ENCODE measurements at regions not wholly inside any gene's neighbourhood (a gene's known extent, or its start where the extent isn't known, plus 50 kb on each side); places are given as distances from the start of the nearest gene placed in this dataset.

GRCh38 chr2:78940998-78941397 is 84.5 kb upstream of the REG3G start:
- no peak overlapping the region for H3K4me3 ChIP-seq (ENCODE audit: low read depth, low read length)
- TF ChIP-seq POLR2A (IDR thresholded peaks at IDR 0.05; ENCODE audit: extremely low read depth, insufficient read length) (no peak), MYC (IDR thresholded peaks at IDR 0.05; ENCODE audit: low read depth, low read length) (no peak), MAX (IDR thresholded peaks at IDR 0.05; ENCODE audit: low read depth, low read length) (no peak)
- TF ChIP-seq, protein P1, sequence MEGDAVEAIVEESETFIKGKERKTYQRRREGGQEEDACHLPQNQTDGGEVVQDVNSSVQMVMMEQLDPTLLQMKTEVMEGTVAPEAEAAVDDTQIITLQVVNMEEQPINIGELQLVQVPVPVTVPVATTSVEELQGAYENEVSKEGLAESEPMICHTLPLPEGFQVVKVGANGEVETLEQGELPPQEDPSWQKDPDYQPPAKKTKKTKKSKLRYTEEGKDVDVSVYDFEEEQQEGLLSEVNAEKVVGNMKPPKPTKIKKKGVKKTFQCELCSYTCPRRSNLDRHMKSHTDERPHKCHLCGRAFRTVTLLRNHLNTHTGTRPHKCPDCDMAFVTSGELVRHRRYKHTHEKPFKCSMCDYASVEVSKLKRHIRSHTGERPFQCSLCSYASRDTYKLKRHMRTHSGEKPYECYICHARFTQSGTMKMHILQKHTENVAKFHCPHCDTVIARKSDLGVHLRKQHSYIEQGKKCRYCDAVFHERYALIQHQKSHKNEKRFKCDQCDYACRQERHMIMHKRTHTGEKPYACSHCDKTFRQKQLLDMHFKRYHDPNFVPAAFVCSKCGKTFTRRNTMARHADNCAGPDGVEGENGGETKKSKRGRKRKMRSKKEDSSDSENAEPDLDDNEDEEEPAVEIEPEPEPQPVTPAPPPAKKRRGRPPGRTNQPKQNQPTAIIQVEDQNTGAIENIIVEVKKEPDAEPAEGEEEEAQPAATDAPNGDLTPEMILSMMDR (IDR thresholded peaks at IDR 0.05; ENCODE audit: low read depth, low read length) = no peak
- no peak for DNase-seq (ENCODE audit: low read depth)

GRCh38 chr2:78941751-78942150 is 83.8 kb upstream of the REG3G start:
- no peak for DNase-seq (ENCODE audit: low read depth)
- TF ChIP-seq MYC (IDR thresholded peaks at IDR 0.05; ENCODE audit: low read depth, low read length) (no peak), MAX (IDR thresholded peaks at IDR 0.05; ENCODE audit: low read depth, low read length) (no peak), POLR2A (IDR thresholded peaks at IDR 0.05; ENCODE audit: extremely low read depth, insufficient read length) (no peak)
- TF ChIP-seq, protein P1 (IDR thresholded peaks at IDR 0.05; ENCODE audit: low read depth, low read length) = no peak
- H3K4me3 ChIP-seq (ENCODE audit: low read depth, low read length) = no peak overlapping the region

DNA sequence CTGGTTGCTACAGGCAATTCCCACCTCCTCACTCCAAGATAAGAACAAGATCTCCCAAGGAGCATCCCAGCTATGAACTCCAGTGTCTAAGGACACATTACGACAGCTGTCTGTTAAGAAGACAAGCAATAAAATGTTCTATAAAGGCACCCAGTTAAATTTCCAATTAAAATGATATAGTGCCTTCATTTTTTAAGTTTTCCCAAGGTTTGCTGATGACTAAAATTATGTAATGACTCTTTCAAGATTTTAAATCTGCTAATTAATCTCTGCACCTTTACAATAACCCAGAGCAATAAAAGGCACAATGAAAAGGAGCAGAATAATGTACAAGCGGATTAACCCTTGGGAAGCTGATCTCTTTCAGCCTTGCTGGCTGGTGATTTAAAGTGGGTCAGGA is 61.6 kb upstream of the REG3G start:
- no peak overlapping the region for H3K4me3 ChIP-seq (ENCODE audit: low read depth, low read length)
- TF ChIP-seq, protein P1 (IDR thresholded peaks at IDR 0.05; ENCODE audit: low read depth, low read length) = no peak
- TF ChIP-seq MYC (IDR thresholded peaks at IDR 0.05; ENCODE audit: low read depth, low read length) (no peak), POLR2A (IDR thresholded peaks at IDR 0.05; ENCODE audit: extremely low read depth, insufficient read length) (no peak), MAX (IDR thresholded peaks at IDR 0.05; ENCODE audit: low read depth, low read length) (no peak)
- DNase-seq (ENCODE audit: low read depth) = no peak

DNA sequence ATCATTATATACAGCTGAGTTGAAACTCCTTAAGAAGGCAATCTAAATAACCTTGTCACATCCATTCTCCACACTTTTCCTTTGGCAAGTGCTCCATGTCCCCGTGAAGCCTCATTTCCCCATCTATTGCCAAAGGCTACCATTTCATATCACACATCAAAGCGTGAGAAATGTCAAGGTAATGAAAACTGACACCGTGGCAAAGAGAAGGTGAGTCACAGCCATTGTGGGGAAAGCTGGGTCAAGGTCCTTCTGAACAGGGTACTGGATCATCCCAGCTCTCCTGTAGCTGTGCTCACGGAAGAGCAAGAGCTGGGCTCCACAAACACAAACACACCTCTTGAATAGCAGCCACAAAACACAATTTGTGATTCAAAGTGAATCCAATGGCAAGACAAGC is 58.2 kb upstream of the REG3G start:
- H3K4me3 ChIP-seq (ENCODE audit: low read depth, low read length) = no peak overlapping the region
- DNase-seq (ENCODE audit: low read depth) = no peak
- no peak for TF ChIP-seq POLR2A (IDR thresholded peaks at IDR 0.05; ENCODE audit: extremely low read depth, insufficient read length)
- TF ChIP-seq MAX (IDR thresholded peaks at IDR 0.05; ENCODE audit: low read depth, low read length) = no peak
- TF ChIP-seq MYC (IDR thresholded peaks at IDR 0.05; ENCODE audit: low read depth, low read length) = no peak
- TF ChIP-seq, protein P1 (IDR thresholded peaks at IDR 0.05; ENCODE audit: low read depth, low read length) = no peak

- DNase-seq (ENCODE audit: low read depth) = no peak
- TF ChIP-seq, protein P1 (IDR thresholded peaks at IDR 0.05; ENCODE audit: low read depth, low read length) = no peak
- TF ChIP-seq POLR2A (IDR thresholded peaks at IDR 0.05; ENCODE audit: extremely low read depth, insufficient read length) (no peak), MAX (IDR thresholded peaks at IDR 0.05; ENCODE audit: low read depth, low read length) (no peak), MYC (IDR thresholded peaks at IDR 0.05; ENCODE audit: low read depth, low read length) (no peak)
- no peak overlapping the region for H3K4me3 ChIP-seq (ENCODE audit: low read depth, low read length)
These were observed 51.9 kb upstream of the REG3G start for GRCh38 chr2:78973630-78974029.

Data from NB4 (cell line).